Mesendoderm (in vitro differentiated cells): ENCODE measurements at regions not wholly inside any gene's neighbourhood (a gene's known extent, or its start where the extent isn't known, plus 50 kb on each side); places are given as distances from the start of the nearest gene placed in this dataset.

ENCODE experiments used
- DNase-seq: peaks from one replicate; pipeline ENCODE4 v3.0.0; 2013
- H2AK5ac ChIP-seq: 2 replicates; pipeline ENCODE4 v1.6.1; 2013; ENCODE audit warnings: low read length, inconsistent platforms
- H2BK120ac ChIP-seq: 2 replicates; pipeline ENCODE4 v1.6.1; 2013; ENCODE audit warnings: low read depth, mild to moderate bottlenecking, low read length, moderate library complexity, mixed read lengths
- H2BK15ac ChIP-seq: replicated peaks from 2 replicates; pipeline ENCODE4 v1.6.1; 2013; ENCODE audit warnings: low read depth, mild to moderate bottlenecking, moderate library complexity
- H2BK5ac ChIP-seq: 2 replicates; pipeline ENCODE4 v1.6.1; 2013; ENCODE audit warnings: low read length, inconsistent platforms
- H3K18ac ChIP-seq: 2 replicates; pipeline ENCODE4 v1.6.1; 2013; ENCODE audit warnings: mild to moderate bottlenecking, low read length, mixed read lengths
- H3K23ac ChIP-seq: one replicate; pipeline ENCODE4 v1.6.1; 2013; ENCODE audit warnings: low read length
- H3K27ac ChIP-seq: 2 replicates; pipeline ENCODE4 v1.5.1; 2013; ENCODE audit warnings: low read depth, mild to moderate bottlenecking, inconsistent platforms, low read length, moderate library complexity
- H3K27me3 ChIP-seq: 2 replicates; pipeline ENCODE4 v1.6.1; 2013; ENCODE audit warnings: low read length, control low read depth, mild to moderate bottlenecking, inconsistent platforms; ENCODE audit not compliant: insufficient read depth, poor library complexity
- H3K36me3 ChIP-seq: 2 replicates; pipeline ENCODE4 v1.6.1; 2013; ENCODE audit warnings: low read length, inconsistent platforms; ENCODE audit not compliant: control insufficient read depth, insufficient read depth
- H3K4ac ChIP-seq: one replicate; pipeline ENCODE4 v1.6.1; 2013; ENCODE audit warnings: low read depth, mild to moderate bottlenecking, low read length, moderate library complexity
- H3K4me1 ChIP-seq: 2 replicates; pipeline ENCODE4 v1.6.1; 2013; ENCODE audit warnings: low read depth, low read length, inconsistent platforms; ENCODE audit not compliant: control insufficient read depth
- H3K4me2 ChIP-seq: 2 replicates; pipeline ENCODE4 v1.6.1; 2013; ENCODE audit warnings: low read length
- H3K4me3 ChIP-seq: 2 replicates; pipeline ENCODE4 v1.5.1; 2013; ENCODE audit warnings: mild to moderate bottlenecking, low read length
- H3K56ac ChIP-seq: one replicate; pipeline ENCODE4 v1.6.1; 2013; ENCODE audit warnings: low read length
- H3K79me1 ChIP-seq: 2 replicates; pipeline ENCODE4 v1.6.1; 2013; ENCODE audit warnings: low read length, inconsistent platforms
- H3K79me2 ChIP-seq: 2 replicates; pipeline ENCODE4 v1.6.1; 2013; ENCODE audit warnings: mild to moderate bottlenecking, low read length; ENCODE audit not compliant: control insufficient read depth, insufficient read depth
- H3K9ac ChIP-seq: 2 replicates; pipeline ENCODE4 v1.6.1; 2013; ENCODE audit warnings: low read length, inconsistent platforms
- H4K5ac ChIP-seq: one replicate; pipeline ENCODE4 v1.6.1; 2013; ENCODE audit warnings: low read length
- H4K8ac ChIP-seq: one replicate; pipeline ENCODE4 v1.6.1; 2013; ENCODE audit warnings: low read depth, mild to moderate bottlenecking, control low read depth, low read length, moderate library complexity
- WGBS: extraction: QIAGEN DNeasy Blood & Tissue Kit; methylation state at CpG from one replicate; pipeline ENCODE4 v1.1.7; 2013; ENCODE audit warnings: low lambda C conversion rate, missing lambda C conversion rate; ENCODE audit not compliant: insufficient coverage; ENCODE audit errors: extremely low coverage; 5-methylcytosine and 5-hydroxymethylcytosine counted together

DNA sequence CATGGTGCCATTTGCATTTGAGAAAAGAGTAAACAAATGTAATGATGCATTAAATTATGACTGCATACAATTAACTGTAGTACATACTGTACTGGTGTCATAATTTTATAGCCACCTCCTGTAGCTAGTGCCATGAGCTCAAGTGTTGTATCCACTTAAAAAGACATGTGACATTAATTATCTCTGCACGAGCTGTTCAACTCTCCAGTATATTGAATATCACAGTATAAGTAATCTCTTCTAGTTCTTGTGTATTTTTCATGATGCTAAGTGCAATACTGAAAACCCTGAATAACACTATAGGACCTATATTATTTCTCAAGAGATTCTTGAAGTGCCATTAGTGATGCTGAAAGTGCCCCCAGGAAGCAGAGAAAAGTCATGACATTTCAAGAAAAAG lies 387.3 kb downstream of the PCDH17 start:
- no peaks in the 10 kb centered on the region for H3K36me3 ChIP-seq
- no peak for DNase-seq
- no peaks in the 10 kb centered on the region for H3K4me1 ChIP-seq
- no peak overlapping the region for H3K56ac ChIP-seq
- H2AK5ac ChIP-seq = no peak overlapping the region
- no peaks in the 10 kb centered on the region for H3K27me3 ChIP-seq
- H2BK5ac ChIP-seq = no peak overlapping the region
- H3K79me2 ChIP-seq = no peaks in the 10 kb centered on the region
- H3K4me3 ChIP-seq = no peak overlapping the region
- H3K23ac ChIP-seq = no peak overlapping the region
- no peak overlapping the region for H2BK15ac ChIP-seq
- H3K79me1 ChIP-seq = no peaks in the 10 kb centered on the region
- no peak overlapping the region for H3K27ac ChIP-seq
- WGBS = no CpG with 5 or more reads among the region's 1 CpG
- no peak overlapping the region for H3K18ac ChIP-seq
- no peak overlapping the region for H3K9ac ChIP-seq
- H3K4me2 ChIP-seq = no peak overlapping the region
- no peak overlapping the region for H4K5ac ChIP-seq
- H4K8ac ChIP-seq = no peak overlapping the region
- no peak overlapping the region for H3K4ac ChIP-seq
- no peak overlapping the region for H2BK120ac ChIP-seq

DNA sequence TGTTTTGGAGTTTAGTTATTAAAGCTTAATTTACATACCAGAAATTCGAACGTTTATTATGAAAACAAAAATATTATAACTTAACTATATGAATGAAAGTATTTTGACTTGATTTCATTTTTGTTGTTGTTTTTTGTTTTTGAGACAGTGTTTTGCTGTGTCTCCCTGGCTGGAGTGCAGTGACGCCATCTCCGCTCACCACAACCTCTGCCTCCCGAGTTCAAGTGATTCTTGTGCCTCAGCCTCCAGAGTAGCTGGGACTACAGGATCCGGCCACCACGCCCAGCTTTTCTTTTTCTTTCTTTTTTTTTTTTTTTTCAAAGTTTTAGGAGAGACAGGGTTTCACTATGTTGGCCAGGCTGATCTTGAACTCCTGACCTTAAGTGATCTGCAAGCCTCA lies 392.6 kb downstream of the PCDH17 start:
- no peak overlapping the region for H4K5ac ChIP-seq
- DNase-seq = no peak

DNA sequence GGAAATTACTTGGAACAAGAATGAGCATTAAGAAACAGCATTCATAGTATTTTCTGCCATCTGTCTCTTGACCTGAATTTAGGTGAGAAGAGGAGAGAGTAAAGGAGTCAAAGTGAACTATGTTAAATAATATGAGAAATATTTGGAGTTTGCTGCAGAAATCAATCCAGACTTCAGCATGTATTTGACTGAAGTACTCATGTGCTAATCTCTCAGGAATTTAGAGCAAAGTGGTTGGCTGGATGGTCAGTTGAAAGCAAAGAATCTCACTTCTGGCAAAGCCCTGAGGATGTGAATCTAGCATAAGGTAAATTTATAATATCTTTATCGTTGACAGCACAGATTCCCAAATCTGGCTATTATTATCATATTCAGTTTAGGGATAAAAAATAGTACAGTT lies 394.3 kb downstream of the PCDH17 start:
- H3K18ac ChIP-seq = no peak overlapping the region
- H3K4ac ChIP-seq = no peak overlapping the region
- no peak overlapping the region for H4K8ac ChIP-seq
- no peak overlapping the region for H3K56ac ChIP-seq
- no peaks in the 10 kb centered on the region for H3K79me1 ChIP-seq
- no peak overlapping the region for H3K23ac ChIP-seq
- H3K27me3 ChIP-seq = no peaks in the 10 kb centered on the region
- no peaks in the 10 kb centered on the region for H3K36me3 ChIP-seq
- no peak overlapping the region for H2BK5ac ChIP-seq
- no peak overlapping the region for H3K9ac ChIP-seq
- H4K5ac ChIP-seq = no peak overlapping the region
- no peak overlapping the region for H3K27ac ChIP-seq
- no CpG with 5 or more reads among the region's 1 CpG for WGBS
- H2BK120ac ChIP-seq = no peak overlapping the region
- H3K79me2 ChIP-seq = no peaks in the 10 kb centered on the region
- no peaks in the 10 kb centered on the region for H3K4me1 ChIP-seq
- no peak overlapping the region for H3K4me3 ChIP-seq
- peak; percentile 46 for DNase-seq
- no peak overlapping the region for H3K4me2 ChIP-seq
- H2AK5ac ChIP-seq = no peak overlapping the region
- H2BK15ac ChIP-seq = no peak overlapping the region

More for the DNA sequence above, 392.6 kb downstream of the PCDH17 start:
- no CpG with 5 or more reads among the region's 7 CpGs for WGBS
- no peak overlapping the region for H4K8ac ChIP-seq
- H3K18ac ChIP-seq = no peak overlapping the region
- H3K27me3 ChIP-seq = no peaks in the 10 kb centered on the region
- no peak overlapping the region for H2BK120ac ChIP-seq
- H2BK15ac ChIP-seq = no peak overlapping the region
- H2BK5ac ChIP-seq = no peak overlapping the region
- no peak overlapping the region for H3K4me3 ChIP-seq
- no peak overlapping the region for H3K4me2 ChIP-seq
- no peak overlapping the region for H3K23ac ChIP-seq
- no peak overlapping the region for H3K4ac ChIP-seq
- H3K27ac ChIP-seq = no peak overlapping the region
- H2AK5ac ChIP-seq = no peak overlapping the region
- no peaks in the 10 kb centered on the region for H3K79me1 ChIP-seq
- H3K9ac ChIP-seq = no peak overlapping the region
- H3K56ac ChIP-seq = no peak overlapping the region
- H3K4me1 ChIP-seq = no peaks in the 10 kb centered on the region
- H3K79me2 ChIP-seq = no peaks in the 10 kb centered on the region
- H3K36me3 ChIP-seq = no peaks in the 10 kb centered on the region

DNA sequence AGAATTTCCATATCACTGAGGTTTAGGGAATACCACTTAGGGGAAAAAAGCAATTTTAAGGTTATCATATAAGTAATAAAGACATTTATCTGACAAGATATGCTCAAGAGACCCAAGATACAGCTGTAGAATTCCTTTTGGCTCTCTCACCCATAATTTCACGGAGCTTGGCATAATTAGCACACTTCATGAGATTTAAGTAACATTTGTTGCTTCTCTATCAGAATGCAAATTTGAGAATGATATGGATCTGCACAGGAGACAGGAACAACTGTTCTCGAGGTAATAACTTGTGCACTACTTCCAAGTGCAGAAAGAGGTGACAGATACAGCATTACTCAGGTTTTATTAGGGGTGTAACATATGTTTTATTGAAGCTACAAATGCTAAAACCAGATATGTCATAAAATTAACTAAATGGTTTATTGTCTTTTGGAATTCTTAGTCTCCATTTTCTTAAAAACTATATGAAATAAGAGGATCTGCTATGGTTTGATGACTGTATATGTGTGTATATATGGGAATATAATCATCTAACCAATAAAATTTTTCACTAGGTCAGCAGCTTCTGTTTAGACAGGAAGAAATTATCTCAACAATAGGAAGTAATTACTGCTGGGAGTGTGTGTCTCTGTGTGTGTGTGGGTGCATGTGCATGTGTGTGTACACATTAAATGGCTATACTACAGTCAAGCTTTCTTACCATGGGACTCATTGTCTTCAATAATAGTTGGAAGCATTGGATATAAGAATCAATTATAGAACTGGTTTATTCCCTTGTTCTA lies 401.3 kb downstream of the PCDH17 start:
- Histone ChIP-seq H3K36me3 (no peaks in the 10 kb centered on the region), H3K4me1 (no peaks in the 10 kb centered on the region), H3K27me3 (no peaks in the 10 kb centered on the region), H3K4me3 (no peak overlapping the region), H3K9ac (no peak overlapping the region), H2BK120ac (no peak overlapping the region), H3K23ac (no peak overlapping the region), H3K4me2 (no peak overlapping the region), H3K79me2 (no peaks in the 10 kb centered on the region), H2BK5ac (no peak overlapping the region), H2AK5ac (no peak overlapping the region), H3K27ac (no peak overlapping the region), H3K18ac (no peak overlapping the region), H3K56ac (no peak overlapping the region), H4K8ac (no peak overlapping the region), H3K4ac (no peak overlapping the region), H2BK15ac (no peak overlapping the region), H4K5ac (no peak overlapping the region), H3K79me1 (no peaks in the 10 kb centered on the region)
- WGBS = no CpG with 5 or more reads among the region's 2 CpGs
- no peak for DNase-seq

DNA sequence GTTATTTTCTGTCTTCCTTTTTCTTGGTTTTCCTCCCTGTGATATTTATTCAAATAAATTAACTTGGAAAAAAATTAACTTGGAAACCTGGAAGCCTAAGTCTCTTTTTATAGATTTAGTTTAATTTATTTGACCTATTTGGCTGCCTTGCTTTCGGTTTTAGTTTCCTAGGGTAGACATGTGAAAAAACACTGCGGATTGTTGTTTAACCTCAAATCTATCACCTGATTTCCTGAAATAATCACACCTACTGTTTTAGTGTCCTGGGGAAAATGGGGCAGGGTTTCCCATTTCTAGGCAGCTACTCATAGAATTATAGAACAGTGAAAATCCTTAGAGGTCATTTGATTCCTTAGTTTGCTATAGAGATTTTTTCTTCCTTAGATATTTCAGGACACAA lies 412.4 kb downstream of the PCDH17 start:
- Histone ChIP-seq H3K4me3 (no peak overlapping the region), H3K4me2 (no peak overlapping the region)
- no CpG with 5 or more reads among the region's 2 CpGs for WGBS

DNA sequence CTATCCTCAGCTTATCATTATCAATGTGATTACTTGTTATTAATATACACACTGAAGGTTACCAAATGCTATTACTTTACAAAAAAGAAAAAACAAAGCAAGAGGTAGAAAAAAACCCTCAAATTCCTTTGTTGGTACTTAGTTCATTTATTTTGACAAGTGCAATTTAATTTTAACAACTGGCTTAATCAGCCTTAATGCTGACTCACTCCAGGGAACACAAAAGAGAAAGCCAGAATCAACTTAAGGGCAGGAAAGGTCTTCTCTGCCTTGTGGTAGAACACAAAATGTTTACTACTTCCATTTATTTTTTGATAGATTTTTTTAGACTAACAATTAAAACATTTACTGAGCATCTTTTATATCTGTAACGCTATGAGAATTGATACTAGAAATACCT lies 417.1 kb downstream of the PCDH17 start:
- H3K79me1 ChIP-seq = no peaks in the 10 kb centered on the region
- H3K27me3 ChIP-seq = no peaks in the 10 kb centered on the region
- WGBS = no CpG with 5 or more reads among the region's 1 CpG

More for the DNA sequence above, 412.4 kb downstream of the PCDH17 start:
- Histone ChIP-seq H2BK15ac (no peak overlapping the region), H3K27ac (no peak overlapping the region), H3K27me3 (no peaks in the 10 kb centered on the region), H3K4ac (no peak overlapping the region), H3K4me1 (no peaks in the 10 kb centered on the region), H2AK5ac (no peak overlapping the region), H4K5ac (no peak overlapping the region), H3K56ac (no peak overlapping the region), H3K36me3 (no peaks in the 10 kb centered on the region), H4K8ac (no peak overlapping the region), H3K79me2 (no peaks in the 10 kb centered on the region), H3K9ac (no peak overlapping the region), H3K23ac (no peak overlapping the region), H3K18ac (no peak overlapping the region), H3K79me1 (no peaks in the 10 kb centered on the region), H2BK120ac (no peak overlapping the region), H2BK5ac (no peak overlapping the region)
- DNase-seq = no peak

More for the DNA sequence above, 417.1 kb downstream of the PCDH17 start:
- Histone ChIP-seq H3K18ac (no peak overlapping the region), H3K4me1 (no peaks in the 10 kb centered on the region), H3K9ac (no peak overlapping the region), H3K23ac (no peak overlapping the region), H4K5ac (no peak overlapping the region), H3K4me2 (no peak overlapping the region), H3K79me2 (no peaks in the 10 kb centered on the region), H3K4ac (no peak overlapping the region), H3K56ac (no peak overlapping the region), H3K27ac (no peak overlapping the region), H2BK5ac (no peak overlapping the region), H2BK120ac (no peak overlapping the region), H3K4me3 (no peak overlapping the region), H4K8ac (no peak overlapping the region), H3K36me3 (no peaks in the 10 kb centered on the region), H2BK15ac (no peak overlapping the region), H2AK5ac (no peak overlapping the region)
- no peak for DNase-seq
